VCaP (cell line): ENCODE measurements at regions not wholly inside any gene's neighbourhood (a gene's known extent, or its start where the extent isn't known, plus 50 kb on each side); places are given as distances from the start of the nearest gene placed in this dataset.

Experiments used
- H3K27ac ChIP-seq: fragments of 450-650 bp; 2 replicates; pipeline ENCODE4 v1.5.1; 2017
- CTCF ChIP-seq: fragments of 450-650 bp; conservative IDR thresholded peaks from 2 replicates; pipeline ENCODE4 v1.5.1; 2017; ENCODE audit warnings: mild to moderate bottlenecking, moderate library complexity

GRCh38 chr2:2575870-2576386 lies 244.9 kb upstream of the MYT1L start:
- TF ChIP-seq CTCF = no peak
- no peak overlapping the region for H3K27ac ChIP-seq

- H3K27ac ChIP-seq = no peak overlapping the region
- TF ChIP-seq CTCF = no peak
Observed at GRCh38 chr2:2575181-2575577, 244.1 kb upstream of the MYT1L start.

- TF ChIP-seq CTCF = no peak
- H3K27ac ChIP-seq = no peak overlapping the region
Observed at GRCh38 chr2:2574401-2575180, 243.5 kb upstream of the MYT1L start.

GRCh38 chr2:2573658-2574293 lies 242.7 kb upstream of the MYT1L start:
- no peak for TF ChIP-seq CTCF
- no peak overlapping the region for H3K27ac ChIP-seq

GRCh38 chr2:2573205-2573604 lies 242.1 kb upstream of the MYT1L start:
- no peak for TF ChIP-seq CTCF
- no peak overlapping the region for H3K27ac ChIP-seq

GRCh38 chr2:2572393-2573204 lies 241.5 kb upstream of the MYT1L start:
- H3K27ac ChIP-seq = no peak overlapping the region
- no peak for TF ChIP-seq CTCF
